Thoracic aorta (tissue), 2 donors: ENCODE measurements at regions not wholly inside any gene's neighbourhood (a gene's known extent, or its start where the extent isn't known, plus 50 kb on each side); places are given as distances from the start of the nearest gene placed in this dataset.
A peak's percentile ranks its signal among the peaks of the same experiment; 100 is the strongest.

Experiments used
- ATAC-seq: fragments of 150-250 bp; one replicate; pipeline ENCODE4 v1.8.0; 2017; ENCODE audit warnings: low read depth; ENCODE audit not compliant: insufficient number of reproducible peaks, low FRiP score
- DNase-seq: peaks from one replicate; pipeline ENCODE4 v3.0.0-alpha.2; 2020; ENCODE audit warnings: low spot score
- H3K27ac ChIP-seq, 2 donors: fragments of 200-600 bp; sonication (generic); 1 replicate in 1 of 2; 2 replicates in 1 of 2; pipeline ENCODE4 v1.5.1; 2016; ENCODE audit warnings: mild to moderate bottlenecking in 2 of 2, moderate library complexity in 2 of 2
- H3K27me3 ChIP-seq: fragments of 200-600 bp; sonication (generic); replicated peaks from 2 replicates; pipeline ENCODE4 v1.6.0; 2016; ENCODE audit warnings: mild to moderate bottlenecking; ENCODE audit not compliant: insufficient read depth
- H3K36me3 ChIP-seq: fragments of 200-600 bp; sonication (generic); one replicate; pipeline ENCODE4 v1.5.1; 2016
- H3K4me1 ChIP-seq, 2 donors: fragments of 200-600 bp; sonication (generic); 1 replicate in 1 of 2; 2 replicates in 1 of 2; pipeline versions ENCODE4 v1.5.1 to v1.6.0; 2016; ENCODE audit warnings: low read depth in 2 of 2, mild to moderate bottlenecking in 1 of 2; ENCODE audit not compliant: control insufficient read depth in 1 of 2
- H3K4me3 ChIP-seq: fragments of 200-600 bp; sonication (generic); 2 replicates; pipeline ENCODE4 v1.5.1; 2016; ENCODE audit warnings: mild to moderate bottlenecking
- H3K9me3 ChIP-seq: fragments of 200-600 bp; sonication (generic); 2 replicates; pipeline ENCODE4 v1.5.1; 2016
- TF ChIP-seq, protein P1 (sequence below): fragments of 200-600 bp; sonication (generic); IDR thresholded peaks from one replicate; pipeline ENCODE4 v1.5.1; 2019; ENCODE audit warnings: antibody characterized with exemption

GRCh38 chr6:147947521-147947920 is 395.1 kb upstream of the SASH1 start:
- Histone ChIP-seq H3K36me3 (no peaks in the 10 kb centered on the region), H3K4me1 (peaks cover 18 to 31% of the 10 kb centered on the region in 2 donors), H3K27me3 (no peaks in the 10 kb centered on the region), H3K27ac (no peak overlapping the region), H3K9me3 (no peaks in the 10 kb centered on the region), H3K4me3 (no peak overlapping the region)
- TF ChIP-seq, protein P1, sequence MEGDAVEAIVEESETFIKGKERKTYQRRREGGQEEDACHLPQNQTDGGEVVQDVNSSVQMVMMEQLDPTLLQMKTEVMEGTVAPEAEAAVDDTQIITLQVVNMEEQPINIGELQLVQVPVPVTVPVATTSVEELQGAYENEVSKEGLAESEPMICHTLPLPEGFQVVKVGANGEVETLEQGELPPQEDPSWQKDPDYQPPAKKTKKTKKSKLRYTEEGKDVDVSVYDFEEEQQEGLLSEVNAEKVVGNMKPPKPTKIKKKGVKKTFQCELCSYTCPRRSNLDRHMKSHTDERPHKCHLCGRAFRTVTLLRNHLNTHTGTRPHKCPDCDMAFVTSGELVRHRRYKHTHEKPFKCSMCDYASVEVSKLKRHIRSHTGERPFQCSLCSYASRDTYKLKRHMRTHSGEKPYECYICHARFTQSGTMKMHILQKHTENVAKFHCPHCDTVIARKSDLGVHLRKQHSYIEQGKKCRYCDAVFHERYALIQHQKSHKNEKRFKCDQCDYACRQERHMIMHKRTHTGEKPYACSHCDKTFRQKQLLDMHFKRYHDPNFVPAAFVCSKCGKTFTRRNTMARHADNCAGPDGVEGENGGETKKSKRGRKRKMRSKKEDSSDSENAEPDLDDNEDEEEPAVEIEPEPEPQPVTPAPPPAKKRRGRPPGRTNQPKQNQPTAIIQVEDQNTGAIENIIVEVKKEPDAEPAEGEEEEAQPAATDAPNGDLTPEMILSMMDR: no peak
- DNase-seq (no peak), ATAC-seq (no peak)

DNA sequence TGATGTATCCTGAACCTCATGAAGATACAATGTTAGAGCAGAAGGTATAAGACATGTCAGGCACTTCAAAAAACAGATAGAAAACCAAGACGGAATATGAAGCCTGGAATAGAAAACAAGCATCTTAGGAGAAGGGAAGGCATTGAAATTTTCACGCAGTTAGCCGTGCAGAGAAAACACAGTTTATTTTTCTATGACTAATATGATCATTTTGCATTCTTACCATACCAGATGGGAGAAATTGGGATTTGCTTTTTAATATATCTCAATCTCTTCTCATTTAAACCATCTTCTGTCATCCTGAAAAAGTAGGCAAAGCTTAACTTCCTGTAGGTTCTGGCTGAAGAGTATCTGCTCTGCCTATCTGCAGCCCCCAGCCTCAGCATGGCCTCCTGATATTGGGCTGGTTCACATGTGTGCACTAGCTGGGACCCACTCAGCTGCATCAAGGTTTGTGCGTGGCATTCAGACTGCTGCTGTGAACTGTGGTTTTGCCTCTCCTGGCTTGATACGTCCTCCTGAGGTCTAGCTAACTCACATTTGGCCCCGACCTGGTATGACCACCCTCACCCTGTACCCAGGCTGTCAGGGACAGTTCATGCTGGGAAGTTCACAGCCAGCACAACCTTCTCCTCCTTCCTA is 392.5 kb upstream of the SASH1 start:
- Histone ChIP-seq H3K27ac (peak overlapping the region; percentile 51 to 71), H3K27me3 (no peaks in the 10 kb centered on the region), H3K4me3 (peak overlapping the region; percentile 27), H3K36me3 (no peaks in the 10 kb centered on the region), H3K9me3 (no peaks in the 10 kb centered on the region), H3K4me1 (peaks cover 18 to 31% of the 10 kb centered on the region in 2 donors)
- DNase-seq (no peak), ATAC-seq (no peak)
- TF ChIP-seq, protein P1: no peak

GRCh38 chr6:147950623-147950987 is 392.0 kb upstream of the SASH1 start:
- no peak for DNase-seq
- no peak for ATAC-seq
- Histone ChIP-seq H3K27ac (peak overlapping the region; percentile 51 to 71), H3K4me1 (peaks cover 18 to 31% of the 10 kb centered on the region in 2 donors), H3K36me3 (no peaks in the 10 kb centered on the region), H3K4me3 (peak overlapping the region; percentile 27), H3K9me3 (no peaks in the 10 kb centered on the region), H3K27me3 (no peaks in the 10 kb centered on the region)
- TF ChIP-seq, protein P1: no peak

GRCh38 chr6:147951726-147952125 is 390.9 kb upstream of the SASH1 start:
- Histone ChIP-seq H3K27ac (no peak overlapping the region), H3K27me3 (no peaks in the 10 kb centered on the region), H3K36me3 (no peaks in the 10 kb centered on the region), H3K9me3 (no peaks in the 10 kb centered on the region), H3K4me3 (no peak overlapping the region), H3K4me1 (peaks cover 18 to 31% of the 10 kb centered on the region in 2 donors)
- ATAC-seq (no peak), DNase-seq (no peak)
- TF ChIP-seq, protein P1: no peak

- Histone ChIP-seq H3K27me3 (no peaks in the 10 kb centered on the region), H3K27ac (no peak overlapping the region), H3K9me3 (no peaks in the 10 kb centered on the region), H3K4me3 (no peak overlapping the region), H3K4me1 (peaks cover 12 to 14% of the 10 kb centered on the region in 2 donors), H3K36me3 (no peaks in the 10 kb centered on the region)
- DNase-seq (no peak), ATAC-seq (no peak)
- TF ChIP-seq, protein P1: no peak
These were observed 387.7 kb upstream of the SASH1 start for GRCh38 chr6:147954938-147955337.
